Endodermal cell (in vitro differentiated cells): ENCODE measurements at regions not wholly inside any gene's neighbourhood (a gene's known extent, or its start where the extent isn't known, plus 50 kb on each side); places are given as distances from the start of the nearest gene placed in this dataset.

Experiments
- DNase-seq: peaks from one replicate; pipeline ENCODE4 v3.0.0-alpha.2; 2017
- H3K27ac ChIP-seq: 2 replicates; pipeline ENCODE4 v1.5.1; 2013; ENCODE audit warnings: mild to moderate bottlenecking, low read depth, low read length, moderate library complexity
- H3K27me3 ChIP-seq: 2 replicates; pipeline ENCODE4 v1.6.1; 2013; ENCODE audit warnings: mild to moderate bottlenecking, low read length, moderate library complexity; ENCODE audit not compliant: insufficient read depth, control insufficient read depth, poor library complexity, severe bottlenecking
- H3K36me3 ChIP-seq: 2 replicates; pipeline ENCODE4 v1.7.0; 2013; ENCODE audit warnings: mild to moderate bottlenecking, low read length, moderate library complexity; ENCODE audit not compliant: control insufficient read depth, insufficient read depth
- H3K4me1 ChIP-seq: one replicate; pipeline ENCODE4 v1.7.0; 2013; ENCODE audit warnings: low read length; ENCODE audit not compliant: control insufficient read depth, insufficient read depth
- H3K4me3 ChIP-seq: 2 replicates; pipeline ENCODE4 v1.5.1; 2013; ENCODE audit warnings: mild to moderate bottlenecking, low read length, moderate library complexity
- H3K9ac ChIP-seq: 2 replicates; pipeline ENCODE4 v1.6.1; 2013; ENCODE audit warnings: mild to moderate bottlenecking, low read length, moderate library complexity; ENCODE audit not compliant: poor library complexity, severe bottlenecking; ENCODE audit errors: extremely low read depth
- H3K9me3 ChIP-seq: 2 replicates; pipeline ENCODE4 v1.6.1; 2013; ENCODE audit warnings: mild to moderate bottlenecking, low read length, moderate library complexity; ENCODE audit not compliant: control insufficient read depth
- H3K27ac Mint-ChIP-seq: 2 replicates; pipeline ENCODE4 v1.8.0; 2020; ENCODE audit warnings: mixed read lengths
- H3K27me3 Mint-ChIP-seq: 2 replicates; pipeline ENCODE4 v1.8.0; 2021; ENCODE audit warnings: mild to moderate bottlenecking, mixed read lengths; ENCODE audit not compliant: insufficient read depth
- H3K36me3 Mint-ChIP-seq: 2 replicates; pipeline ENCODE4 v1.8.0; 2020; ENCODE audit warnings: low read depth, mixed read lengths
- H3K4me1 Mint-ChIP-seq: 2 replicates; pipeline ENCODE4 v1.8.0; 2020; ENCODE audit warnings: mixed read lengths
- H3K4me3 Mint-ChIP-seq: 2 replicates; pipeline ENCODE4 v1.8.0; 2020; ENCODE audit warnings: mild to moderate bottlenecking, moderate library complexity, mixed read lengths
- H3K9me3 Mint-ChIP-seq: 2 replicates; pipeline ENCODE4 v1.8.0; 2020; ENCODE audit warnings: mild to moderate bottlenecking, mixed read lengths
- CTCF ChIP-seq: fragments of 200-600 bp; sonication (generic); conservative IDR thresholded peaks from 2 replicates; pipeline ENCODE4 v1.5.0; 2021; ENCODE audit warnings: antibody characterized with exemption, mild to moderate bottlenecking
- WGBS, 2 experiments: methylation state at CpG; one replicate each; pipeline versions ENCODE4 v1.1.5 to v1.1.7; 2013; ENCODE audit warnings: missing lambda C conversion rate in 2 of 2, mixed read lengths in 1 of 2; ENCODE audit not compliant: insufficient coverage in 1 of 2, insufficient read length in 1 of 2; 5-methylcytosine and 5-hydroxymethylcytosine counted together

- peak; percentile 68 for DNase-seq
- H3K4me3 Mint-ChIP-seq, result peak overlapping the region; percentile 66
- no peaks in the 10 kb centered on the region for H3K9me3 Mint-ChIP-seq
- no peaks in the 10 kb centered on the region for H3K4me1 ChIP-seq
- H3K36me3 Mint-ChIP-seq, result no peaks in the 10 kb centered on the region
- H3K27ac ChIP-seq, result no peak overlapping the region
- H3K27ac Mint-ChIP-seq, result no peak overlapping the region
- TF ChIP-seq CTCF, result no peak
- 51 to 62% methylated on average over 11 to 24 of the region's 24 CpGs for WGBS, 2 experiments
- H3K4me1 Mint-ChIP-seq, result peaks cover 11% of the 10 kb centered on the region
- H3K4me3 ChIP-seq, result peak overlapping the region; percentile 80
- no peak overlapping the region for H3K9ac ChIP-seq
- H3K27me3 ChIP-seq, result peaks cover 84% of the 10 kb centered on the region
- no peaks in the 10 kb centered on the region for H3K36me3 ChIP-seq
- H3K27me3 Mint-ChIP-seq, result peaks cover 74% of the 10 kb centered on the region
- H3K9me3 ChIP-seq, result no peaks in the 10 kb centered on the region
Observed at GRCh38 chr3:69540706-69541581, 155.1 kb upstream of the FRMD4B start.

GRCh38 chr3:69539134-69539533 lies 153.2 kb upstream of the FRMD4B start:
- H3K27ac Mint-ChIP-seq, result no peak overlapping the region
- H3K36me3 Mint-ChIP-seq, result no peaks in the 10 kb centered on the region
- no peak overlapping the region for H3K4me3 ChIP-seq
- H3K4me1 ChIP-seq, result no peaks in the 10 kb centered on the region
- no peak overlapping the region for H3K9ac ChIP-seq
- H3K27ac ChIP-seq, result no peak overlapping the region
- peaks cover 75% of the 10 kb centered on the region for H3K27me3 ChIP-seq
- no peak overlapping the region for H3K4me3 Mint-ChIP-seq
- no peak for DNase-seq
- peaks cover 65% of the 10 kb centered on the region for H3K27me3 Mint-ChIP-seq
- H3K9me3 ChIP-seq, result no peaks in the 10 kb centered on the region
- no peaks in the 10 kb centered on the region for H3K36me3 ChIP-seq
- H3K4me1 Mint-ChIP-seq, result peaks cover 11% of the 10 kb centered on the region
- WGBS, 2 experiments, result 46 to 71% methylated on average over 2 of the region's 2 CpGs
- no peaks in the 10 kb centered on the region for H3K9me3 Mint-ChIP-seq
- no peak for TF ChIP-seq CTCF

- H3K4me3 Mint-ChIP-seq, result no peak overlapping the region
- Histone ChIP-seq H3K9me3 (no peaks in the 10 kb centered on the region), H3K27ac (no peak overlapping the region), H3K4me1 (no peaks in the 10 kb centered on the region), H3K9ac (no peak overlapping the region), H3K27me3 (peaks cover 75% of the 10 kb centered on the region), H3K4me3 (no peak overlapping the region), H3K36me3 (no peaks in the 10 kb centered on the region)
- H3K27ac Mint-ChIP-seq, result no peak overlapping the region
- H3K4me1 Mint-ChIP-seq, result peaks cover 11% of the 10 kb centered on the region
- H3K36me3 Mint-ChIP-seq, result no peaks in the 10 kb centered on the region
- 71 to 87% methylated on average over 1 of the region's 1 CpG for whole genome bisulfite sequencing, 2 experiments
- H3K27me3 Mint-ChIP-seq, result peaks cover 65% of the 10 kb centered on the region
- H3K9me3 Mint-ChIP-seq, result no peaks in the 10 kb centered on the region
- TF ChIP-seq CTCF, result no peak
- DNase-seq, result no peak
Observed at GRCh38 chr3:69538281-69538680, 152.4 kb upstream of the FRMD4B start.
